Breast epithelium (tissue), 4 donors: ENCODE measurements at regions not wholly inside any gene's neighbourhood (a gene's known extent, or its start where the extent isn't known, plus 50 kb on each side); places are given as distances from the start of the nearest gene placed in this dataset.
A peak's percentile ranks its signal among the peaks of the same experiment; 100 is the strongest.
"Not testable (repeated sequence)": the region's sequence is repeated elsewhere in the genome, so short reads cannot be mapped to it uniquely, and the experiment has no call there.

Experiments used
- DNase-seq, 2 donors: peaks; one replicate each; pipeline ENCODE4 v3.0.0-alpha.2; 2019; ENCODE audit warnings: low spot score in 2 of 2
- H3K27ac ChIP-seq, 2 donors: fragments of 200-600 bp; sonication (generic) in 1 of 2; one replicate each; pipeline ENCODE4 v1.5.1; 2016 to 2019; ENCODE audit warnings: mild to moderate bottlenecking in 1 of 2
- H3K27me3 ChIP-seq, 2 donors: fragments of 200-600 bp; sonication (generic) in 1 of 2; one replicate each; pipeline versions ENCODE4 v1.5.1 to v1.6.0; 2017 to 2019; ENCODE audit warnings: control low read depth in 1 of 2, mild to moderate bottlenecking in 1 of 2
- H3K36me3 ChIP-seq: fragments of 200-600 bp; one replicate; pipeline ENCODE4 v1.5.1; 2019
- H3K4me1 ChIP-seq, 2 donors: fragments of 200-600 bp; sonication (generic); one replicate each; pipeline ENCODE4 v1.5.1; 2016 to 2019; ENCODE audit warnings: control low read depth in 1 of 2
- H3K4me3 ChIP-seq, 3 donors: fragments of 200-600 bp; sonication (generic); 1 replicate in 2 of 3; 2 replicates in 1 of 3; pipeline ENCODE4 v1.5.1; 2016 to 2019; ENCODE audit warnings: mild to moderate bottlenecking in 3 of 3, moderate library complexity in 2 of 3
- H3K9me3 ChIP-seq, 2 donors: fragments of 200-600 bp; sonication (generic) in 1 of 2; one replicate each; pipeline ENCODE4 v1.5.1; 2016 to 2019; ENCODE audit warnings: control low read depth in 1 of 2
- POLR2A ChIP-seq: fragments of 450-650 bp; IDR thresholded peaks from one replicate; pipeline ENCODE4 v1.6.1; 2016; ENCODE audit warnings: antibody characterized with exemption, mild to moderate bottlenecking, moderate library complexity
- POLR2AphosphoS5 ChIP-seq, 3 donors: sonication (generic); formaldehyde crosslinking; IDR thresholded peaks; one replicate each; pipeline ENCODE4 v1.6.1; 2017; ENCODE audit warnings: antibody characterized with exemption in 3 of 3
- intact Hi-C: fragments of 100-400 bp; cut with DNase I; formaldehyde crosslinking; loops from one replicate; pipeline ENCODE4 v1.15.1; 2023; ENCODE audit warnings: low total_unique reads
- TF ChIP-seq, protein P1 (sequence below), 3 donors: fragments of 450-650 bp; IDR thresholded peaks; one replicate each; pipeline ENCODE4 v1.5.1; 2016 to 2017; ENCODE audit warnings: antibody characterized with exemption in 3 of 3, mild to moderate bottlenecking in 3 of 3, moderate library complexity in 3 of 3

DNA sequence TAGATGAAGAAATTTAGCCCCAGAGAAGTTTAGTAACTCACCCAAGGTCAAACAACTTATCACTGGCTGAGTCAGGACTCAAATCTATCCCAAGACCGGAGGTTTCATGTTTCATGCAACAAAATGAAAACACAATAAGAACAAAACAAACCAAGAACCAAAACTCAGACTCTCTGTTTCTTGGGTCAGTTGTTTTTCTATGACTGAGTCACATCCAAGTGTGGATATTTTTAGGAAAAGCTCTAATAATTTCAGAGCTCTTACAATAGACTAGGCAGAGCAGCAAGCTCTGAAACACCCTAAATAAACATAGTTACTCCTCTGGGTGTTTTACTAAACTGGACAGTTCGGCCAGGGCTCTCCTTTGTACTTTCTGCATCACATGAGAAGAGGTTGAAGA is 87.6 kb upstream of the PRB2 start:
- intact Hi-C loops: no loop called here
- Histone ChIP-seq H3K27ac (no peak overlapping the region), H3K4me1 (no peaks in the 10 kb centered on the region), H3K4me3 (no peak overlapping the region), H3K27me3 (no peaks in the 10 kb centered on the region), H3K36me3 (no peaks in the 10 kb centered on the region), H3K9me3 (no peaks in the 10 kb centered on the region)
- no peak for TF ChIP-seq POLR2A
- DNase-seq: no peak

DNA sequence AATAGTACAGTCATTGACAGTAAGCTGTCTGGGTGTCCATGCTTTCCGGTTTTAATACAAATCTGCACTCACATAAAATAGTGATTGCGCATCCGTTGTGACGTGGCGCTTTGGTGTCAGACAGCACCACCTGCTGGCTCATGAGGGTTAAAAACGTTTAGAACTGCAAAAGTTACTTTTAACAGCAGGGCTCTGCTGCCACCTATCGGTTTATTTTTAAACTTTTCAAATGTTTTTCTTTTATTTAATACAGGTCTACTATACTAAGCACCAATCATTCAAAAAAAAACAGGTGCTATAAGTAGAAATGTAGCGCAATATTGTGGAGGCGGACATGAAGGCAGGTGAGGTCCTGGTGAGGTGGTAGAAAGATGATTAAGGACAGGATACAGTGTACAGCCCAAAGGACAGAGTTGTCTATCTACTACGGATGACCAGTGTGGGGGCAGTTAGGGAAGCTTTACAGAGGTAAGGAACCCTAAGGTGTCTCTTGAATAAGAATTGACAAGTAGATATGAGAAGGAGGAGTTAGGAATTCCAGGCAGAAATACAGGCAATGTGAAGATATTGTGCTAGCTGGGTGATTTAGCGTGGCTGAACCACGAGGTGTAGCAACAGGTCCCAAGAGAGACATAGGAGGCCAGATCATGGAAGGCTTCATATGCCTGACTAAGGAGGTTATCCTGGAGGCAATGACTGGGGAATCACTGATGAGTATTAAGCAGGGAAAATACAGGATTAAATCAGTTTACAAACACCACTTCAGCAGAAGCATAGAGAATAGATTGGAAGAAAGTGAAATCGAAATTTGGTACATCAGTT is 91.5 kb upstream of the PRB2 start:
- TF ChIP-seq, protein P1, sequence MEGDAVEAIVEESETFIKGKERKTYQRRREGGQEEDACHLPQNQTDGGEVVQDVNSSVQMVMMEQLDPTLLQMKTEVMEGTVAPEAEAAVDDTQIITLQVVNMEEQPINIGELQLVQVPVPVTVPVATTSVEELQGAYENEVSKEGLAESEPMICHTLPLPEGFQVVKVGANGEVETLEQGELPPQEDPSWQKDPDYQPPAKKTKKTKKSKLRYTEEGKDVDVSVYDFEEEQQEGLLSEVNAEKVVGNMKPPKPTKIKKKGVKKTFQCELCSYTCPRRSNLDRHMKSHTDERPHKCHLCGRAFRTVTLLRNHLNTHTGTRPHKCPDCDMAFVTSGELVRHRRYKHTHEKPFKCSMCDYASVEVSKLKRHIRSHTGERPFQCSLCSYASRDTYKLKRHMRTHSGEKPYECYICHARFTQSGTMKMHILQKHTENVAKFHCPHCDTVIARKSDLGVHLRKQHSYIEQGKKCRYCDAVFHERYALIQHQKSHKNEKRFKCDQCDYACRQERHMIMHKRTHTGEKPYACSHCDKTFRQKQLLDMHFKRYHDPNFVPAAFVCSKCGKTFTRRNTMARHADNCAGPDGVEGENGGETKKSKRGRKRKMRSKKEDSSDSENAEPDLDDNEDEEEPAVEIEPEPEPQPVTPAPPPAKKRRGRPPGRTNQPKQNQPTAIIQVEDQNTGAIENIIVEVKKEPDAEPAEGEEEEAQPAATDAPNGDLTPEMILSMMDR (IDR thresholded peaks at IDR 0.05): peak; percentile 75 to 95 (median 91)
- TF ChIP-seq POLR2A: no peak
- Histone ChIP-seq H3K9me3 (no peaks in the 10 kb centered on the region), H3K27ac (no peak overlapping the region), H3K36me3 (no peaks in the 10 kb centered on the region), H3K4me1 (no peaks in the 10 kb centered on the region), H3K4me3 (no peak overlapping the region), H3K27me3 (no peaks in the 10 kb centered on the region)
- intact Hi-C loops: no loop called here
- DNase-seq: peak; percentile 52 to 60

DNA sequence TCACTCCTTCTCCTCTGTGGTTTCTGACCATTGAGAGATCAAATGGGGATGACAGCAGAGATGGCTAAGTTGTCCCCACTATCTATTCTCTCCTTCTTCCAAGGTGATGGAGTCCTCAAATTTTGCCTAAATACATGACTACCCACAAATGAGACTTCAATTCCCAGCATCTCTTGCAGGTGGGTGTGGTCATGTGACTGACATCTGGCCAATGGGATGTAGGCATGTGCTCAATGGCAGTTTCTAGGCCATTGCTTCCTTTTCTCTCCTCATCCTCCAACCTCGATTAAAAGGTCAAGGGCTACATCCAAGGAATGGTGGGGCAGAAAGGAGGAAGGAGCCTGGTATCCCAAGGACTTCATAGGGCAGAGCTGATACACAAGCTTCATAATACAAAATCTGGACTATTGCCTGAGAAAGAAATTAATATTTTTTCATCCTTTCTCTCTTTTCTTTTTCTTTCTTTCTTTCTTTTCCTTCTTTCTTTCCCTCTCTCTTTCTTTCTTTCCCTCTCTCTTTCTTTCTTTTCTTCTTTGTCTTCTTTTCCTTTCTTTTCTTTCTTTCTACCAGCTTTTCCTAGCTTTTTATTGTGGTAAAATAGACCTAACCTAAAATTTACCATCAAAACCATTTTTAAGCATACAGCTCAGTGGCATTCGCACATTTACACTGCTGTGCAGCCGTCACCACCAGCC is 100.9 kb upstream of the PRB2 start:
- H3K4me1 ChIP-seq: no peaks in the 10 kb centered on the region
- intact Hi-C loops: no loop called here
- H3K27me3 ChIP-seq: peaks cover 0 to 15% of the 10 kb centered on the region in 2 donors
- H3K4me3 ChIP-seq: no peak overlapping the region
- no peaks in the 10 kb centered on the region for H3K36me3 ChIP-seq
- H3K9me3 ChIP-seq: no peaks in the 10 kb centered on the region
- H3K27ac ChIP-seq: no peak overlapping the region
- TF ChIP-seq, protein P1 (IDR thresholded peaks at IDR 0.05): no peak
- no peak for TF ChIP-seq POLR2A
- TF ChIP-seq POLR2AphosphoS5 (IDR thresholded peaks at IDR 0.05): no peak
- no peak for DNase-seq

DNA sequence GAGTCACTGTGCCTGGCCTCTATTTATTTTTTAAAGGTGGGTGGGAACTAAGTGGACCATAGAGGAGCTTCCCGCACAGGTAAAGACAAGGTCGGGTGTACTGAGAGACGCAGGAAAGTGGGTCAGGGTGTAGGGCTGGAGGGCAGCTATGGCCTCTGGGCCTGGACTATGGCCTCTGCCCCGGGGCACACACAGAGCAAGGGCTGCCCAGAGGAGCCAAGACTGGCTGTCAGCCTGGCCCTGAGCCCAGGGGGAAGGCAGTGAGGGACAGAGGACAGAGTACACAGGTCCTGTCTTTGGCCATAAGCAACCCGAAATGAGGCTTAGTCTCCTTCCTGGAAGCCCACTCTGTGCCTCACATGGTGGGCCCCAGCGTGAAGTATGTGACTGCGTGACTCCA is 102.1 kb upstream of the PRB2 start:
- intact Hi-C loops: no loop called here
- Histone ChIP-seq H3K4me3 (no peak overlapping the region), H3K4me1 (no peaks in the 10 kb centered on the region), H3K27ac (no peak overlapping the region), H3K27me3 (peaks cover 0 to 15% of the 10 kb centered on the region in 2 donors), H3K9me3 (no peaks in the 10 kb centered on the region), H3K36me3 (no peaks in the 10 kb centered on the region)
- no peak for DNase-seq
- TF ChIP-seq POLR2A (no peak), POLR2AphosphoS5 (IDR thresholded peaks at IDR 0.05) (no peak)
- TF ChIP-seq, protein P1 (IDR thresholded peaks at IDR 0.05): no peak

DNA sequence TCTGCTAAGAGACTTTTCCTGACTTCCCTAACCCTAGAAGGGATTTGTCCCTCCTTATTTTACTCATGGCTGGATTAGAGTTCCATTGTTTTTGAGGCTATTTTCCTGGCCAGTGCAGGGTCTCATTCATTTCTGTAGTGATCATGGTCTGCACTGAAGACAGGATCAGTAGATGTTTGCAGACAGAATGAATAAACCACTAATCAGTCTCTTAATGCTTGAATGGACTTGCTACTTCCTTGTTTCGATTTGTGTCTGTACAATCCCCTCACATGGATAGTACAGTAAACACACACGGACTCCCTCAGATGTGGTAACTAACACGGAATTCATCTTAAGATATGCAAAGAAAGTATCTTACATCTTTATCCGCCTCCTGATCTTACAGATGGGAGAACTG is 102.6 kb upstream of the PRB2 start:
- no peak for DNase-seq
- intact Hi-C loops: no loop called here
- Histone ChIP-seq H3K9me3 (no peaks in the 10 kb centered on the region), H3K27me3 (peaks cover 0 to 15% of the 10 kb centered on the region in 2 donors), H3K4me1 (no peaks in the 10 kb centered on the region), H3K36me3 (no peaks in the 10 kb centered on the region), H3K4me3 (no peak overlapping the region), H3K27ac (no peak overlapping the region)
- no peak for TF ChIP-seq POLR2AphosphoS5 (IDR thresholded peaks at IDR 0.05)
- TF ChIP-seq, protein P1 (IDR thresholded peaks at IDR 0.05): no peak
- TF ChIP-seq POLR2A: no peak

DNA sequence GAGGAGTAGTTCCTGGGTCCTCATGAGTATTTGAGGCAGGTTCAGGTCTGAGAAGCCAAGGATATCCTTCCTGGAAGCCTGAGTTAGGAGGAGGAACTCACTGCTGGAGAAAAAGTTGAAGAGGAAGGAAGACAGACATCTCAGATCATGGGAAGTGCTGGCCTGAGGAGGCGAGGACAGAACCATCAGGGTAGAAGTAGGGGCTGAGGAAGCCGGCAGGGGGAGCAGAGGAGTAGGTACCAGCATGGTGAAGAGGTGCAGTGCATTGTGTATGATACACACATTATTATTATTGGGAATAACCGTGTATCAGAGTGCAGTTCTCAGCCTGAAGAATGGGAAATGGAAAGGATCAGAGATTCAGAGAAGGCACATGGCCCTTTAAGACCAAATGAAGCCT is 103.2 kb upstream of the PRB2 start:
- H3K27ac ChIP-seq, H3K9me3 ChIP-seq, DNase-seq, H3K36me3 ChIP-seq, H3K4me1 ChIP-seq, H3K4me3 ChIP-seq, intact Hi-C loops: not testable (repeated sequence)
- peaks cover 0 to 15% of the 10 kb centered on the region in 2 donors for H3K27me3 ChIP-seq
